ENCODE measurements at regions not wholly inside any gene's neighbourhood (a gene's known extent, or its start where the extent isn't known, plus 50 kb on each side); places are given as distances from the start of the nearest gene placed in this dataset.

DNA sequence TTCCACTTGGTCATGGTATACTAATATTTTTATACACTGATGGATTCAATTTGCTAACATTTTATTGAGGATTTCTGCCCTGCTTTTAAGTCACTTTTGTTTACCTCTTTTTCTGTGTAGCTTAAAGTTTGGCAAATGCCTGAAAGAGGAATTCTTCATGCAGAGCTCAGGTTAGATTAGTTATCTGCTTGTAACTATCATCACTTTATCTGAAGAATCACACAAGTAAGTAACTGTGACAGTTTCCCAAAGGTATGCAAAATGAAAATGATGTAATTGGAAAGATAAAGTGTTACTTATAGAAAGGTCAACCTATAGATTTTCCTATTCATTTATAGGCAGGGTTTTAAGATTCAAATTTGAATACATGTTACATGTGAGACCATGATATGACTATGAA, 188.8 kb upstream of the ACTBL2 start:
- TF ChIP-seq, protein P1, sequence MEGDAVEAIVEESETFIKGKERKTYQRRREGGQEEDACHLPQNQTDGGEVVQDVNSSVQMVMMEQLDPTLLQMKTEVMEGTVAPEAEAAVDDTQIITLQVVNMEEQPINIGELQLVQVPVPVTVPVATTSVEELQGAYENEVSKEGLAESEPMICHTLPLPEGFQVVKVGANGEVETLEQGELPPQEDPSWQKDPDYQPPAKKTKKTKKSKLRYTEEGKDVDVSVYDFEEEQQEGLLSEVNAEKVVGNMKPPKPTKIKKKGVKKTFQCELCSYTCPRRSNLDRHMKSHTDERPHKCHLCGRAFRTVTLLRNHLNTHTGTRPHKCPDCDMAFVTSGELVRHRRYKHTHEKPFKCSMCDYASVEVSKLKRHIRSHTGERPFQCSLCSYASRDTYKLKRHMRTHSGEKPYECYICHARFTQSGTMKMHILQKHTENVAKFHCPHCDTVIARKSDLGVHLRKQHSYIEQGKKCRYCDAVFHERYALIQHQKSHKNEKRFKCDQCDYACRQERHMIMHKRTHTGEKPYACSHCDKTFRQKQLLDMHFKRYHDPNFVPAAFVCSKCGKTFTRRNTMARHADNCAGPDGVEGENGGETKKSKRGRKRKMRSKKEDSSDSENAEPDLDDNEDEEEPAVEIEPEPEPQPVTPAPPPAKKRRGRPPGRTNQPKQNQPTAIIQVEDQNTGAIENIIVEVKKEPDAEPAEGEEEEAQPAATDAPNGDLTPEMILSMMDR (optimal IDR thresholded peaks at IDR 0.05 in 1 of 3, IDR thresholded peaks at IDR 0.05 in 1 of 3, conservative IDR thresholded peaks at IDR 0.05 in 1 of 3; ENCODE audit: extremely low read depth in 1 of 3, insufficient read depth in 2 of 3, low read length in 3 of 3): no peak
- TF ChIP-seq EZH2 (IDR thresholded peaks at IDR 0.05; ENCODE audit: low read length): no peak
